AG09319 (cell line): ENCODE measurements at regions not wholly inside any gene's neighbourhood (a gene's known extent, or its start where the extent isn't known, plus 50 kb on each side); places are given as distances from the start of the nearest gene placed in this dataset.
A peak's percentile ranks its signal among the peaks of the same experiment; 100 is the strongest.

Source experiments
- DNase-seq: peaks from one replicate; pipeline ENCODE4 v3.0.0-alpha.2; 2010; ENCODE audit warnings: low read depth; ENCODE audit errors: extremely low read depth
- CTCF ChIP-seq: IDR thresholded peaks from 2 replicates; pipeline ENCODE4 v1.5.1; 2011; ENCODE audit warnings: low read depth, mild to moderate bottlenecking, inconsistent platforms, low read length, moderate library complexity

GRCh38 chr1:59015708-59016107 is 231.9 kb upstream of the JUN start:
- no peak for TF ChIP-seq CTCF
- DNase-seq = peak; percentile 22

GRCh38 chr1:59016390-59016789 is 232.5 kb upstream of the JUN start:
- TF ChIP-seq CTCF = no peak
- DNase-seq = no peak

- DNase-seq = no peak
- no peak for TF ChIP-seq CTCF
These were observed 233.8 kb upstream of the JUN start for GRCh38 chr1:59017501-59018231.

- TF ChIP-seq CTCF = no peak
- DNase-seq = no peak
These were observed 234.6 kb upstream of the JUN start for GRCh38 chr1:59018446-59018845.

GRCh38 chr1:59018860-59019259 is 235.0 kb upstream of the JUN start:
- no peak for DNase-seq
- no peak for TF ChIP-seq CTCF

GRCh38 chr1:59020151-59020997 is 236.5 kb upstream of the JUN start:
- DNase-seq = peak; percentile 27
- no peak for TF ChIP-seq CTCF

GRCh38 chr1:59022199-59022598 is 238.4 kb upstream of the JUN start:
- TF ChIP-seq CTCF = no peak

More at GRCh38 chr1:59022199-59022598, 238.4 kb upstream of the JUN start:
- DNase-seq = no peak
